ENCODE measurements at regions not wholly inside any gene's neighbourhood (a gene's known extent, or its start where the extent isn't known, plus 50 kb on each side); places are given as distances from the start of the nearest gene placed in this dataset.
"Not testable (repeated sequence)": the region's sequence is repeated elsewhere in the genome, so short reads cannot be mapped to it uniquely, and the experiment has no call there.

- TF ChIP-seq CTCF (IDR thresholded peaks at IDR 0.05; ENCODE audit: low read depth, low read length, missing control alignments): no peak
- in situ Hi-C loops (cut with HindIII; ENCODE audit: low pct_ligation_motif_present, low sequenced_read_pairs): no loop called here
- Histone ChIP-seq H3K4me3 (ENCODE audit: low read depth, low read length) (no peak overlapping the region), H3K27me3 (replicated peaks) (no peaks in the 10 kb centered on the region), H3K36me3 (replicated peaks) (no peaks in the 10 kb centered on the region), H3K27ac (no peak overlapping the region)
- no peak for DNase-seq
These were observed 272.2 kb downstream of the ANXA1 start for GRCh38 chr9:73423891-73424290.

GRCh38 chr9:73426269-73426668, 274.6 kb downstream of the ANXA1 start:
- H3K27me3 ChIP-seq (replicated peaks): no peaks in the 10 kb centered on the region
- no peak for TF ChIP-seq CTCF (IDR thresholded peaks at IDR 0.05; ENCODE audit: low read depth, low read length, missing control alignments)
- in situ Hi-C loops (cut with HindIII; ENCODE audit: low pct_ligation_motif_present, low sequenced_read_pairs): no loop called here
- DNase-seq: no peak
- H3K27ac ChIP-seq: no peak overlapping the region
- H3K36me3 ChIP-seq (replicated peaks): no peaks in the 10 kb centered on the region
- H3K4me3 ChIP-seq (ENCODE audit: low read depth, low read length): no peak overlapping the region

GRCh38 chr9:73434826-73435225, 283.2 kb downstream of the ANXA1 start:
- Histone ChIP-seq H3K27ac (no peak overlapping the region), H3K27me3 (replicated peaks) (no peaks in the 10 kb centered on the region), H3K36me3 (replicated peaks) (no peaks in the 10 kb centered on the region), H3K4me3 (ENCODE audit: low read depth, low read length) (no peak overlapping the region)
- in situ Hi-C loops (cut with HindIII; ENCODE audit: low pct_ligation_motif_present, low sequenced_read_pairs): no loop called here
- no peak for TF ChIP-seq CTCF (IDR thresholded peaks at IDR 0.05; ENCODE audit: low read depth, low read length, missing control alignments)
- DNase-seq: no peak

GRCh38 chr9:73437758-73438157, 286.1 kb downstream of the ANXA1 start:
- Histone ChIP-seq H3K27me3 (replicated peaks) (no peaks in the 10 kb centered on the region), H3K4me3 (ENCODE audit: low read depth, low read length) (no peak overlapping the region), H3K36me3 (replicated peaks) (no peaks in the 10 kb centered on the region), H3K27ac (no peak overlapping the region)
- DNase-seq: no peak
- no peak for TF ChIP-seq CTCF (IDR thresholded peaks at IDR 0.05; ENCODE audit: low read depth, low read length, missing control alignments)
- in situ Hi-C loops (cut with HindIII; ENCODE audit: low pct_ligation_motif_present, low sequenced_read_pairs): no loop called here

GRCh38 chr9:73439839-73440238, 288.2 kb downstream of the ANXA1 start:
- H3K36me3 ChIP-seq (replicated peaks); DNase-seq; in situ Hi-C loops (cut with HindIII; ENCODE audit: low pct_ligation_motif_present, low sequenced_read_pairs); H3K27me3 ChIP-seq (replicated peaks); H3K27ac ChIP-seq; H3K4me3 ChIP-seq (ENCODE audit: low read depth, low read length): not testable (repeated sequence)

- no peak for TF ChIP-seq CTCF (IDR thresholded peaks at IDR 0.05; ENCODE audit: low read depth, low read length, missing control alignments)
- Histone ChIP-seq H3K4me3 (ENCODE audit: low read depth, low read length) (no peak overlapping the region), H3K27me3 (replicated peaks) (no peaks in the 10 kb centered on the region), H3K27ac (no peak overlapping the region), H3K36me3 (replicated peaks) (no peaks in the 10 kb centered on the region)
- DNase-seq: no peak
- in situ Hi-C loops (cut with HindIII; ENCODE audit: low pct_ligation_motif_present, low sequenced_read_pairs): no loop called here
These were observed 289.6 kb downstream of the ANXA1 start for GRCh38 chr9:73441223-73441622.

Measured in brain microvascular endothelial cell (primary cell).